BLaER1 (cell line): ENCODE measurements at regions not wholly inside any gene's neighbourhood (a gene's known extent, or its start where the extent isn't known, plus 50 kb on each side); places are given as distances from the start of the nearest gene placed in this dataset.
A peak's percentile ranks its signal among the peaks of the same experiment; 100 is the strongest.
"Not testable (repeated sequence)": the region's sequence is repeated elsewhere in the genome, so short reads cannot be mapped to it uniquely, and the experiment has no call there.

ENCODE experiments used
- H3K27ac ChIP-seq: shearing (Covaris generic); formaldehyde crosslinking; 2 replicates; pipeline ENCODE4 v1.8.1; 2022
- H3K27me3 ChIP-seq: shearing (Covaris generic); formaldehyde crosslinking; 2 replicates; pipeline ENCODE4 v1.8.1; 2022
- H3K36me3 ChIP-seq: shearing (Covaris generic); formaldehyde crosslinking; 2 replicates; pipeline ENCODE4 v1.8.1; 2022
- H3K4me1 ChIP-seq: shearing (Covaris generic); formaldehyde crosslinking; 2 replicates; pipeline ENCODE4 v1.8.1; 2022
- H3K4me2 ChIP-seq: shearing (Covaris generic); formaldehyde crosslinking; 2 replicates; pipeline ENCODE4 v1.8.1; 2022
- H3K4me3 ChIP-seq: shearing (Covaris generic); formaldehyde crosslinking; 2 replicates; pipeline ENCODE4 v1.8.1; 2022
- H3K9ac ChIP-seq: shearing (Covaris generic); formaldehyde crosslinking; 2 replicates; pipeline ENCODE4 v1.8.1; 2022
- H3K9me3 ChIP-seq: shearing (Covaris generic); formaldehyde crosslinking; 2 replicates; pipeline ENCODE4 v1.8.1; 2022
- H4K20me1 ChIP-seq: shearing (Covaris generic); formaldehyde crosslinking; 2 replicates; pipeline ENCODE4 v1.8.1; 2022
- Cebpa-rat ChIP-seq: shearing (Covaris generic); IDR thresholded peaks from 2 replicates; pipeline ENCODE4 v1.8.1; 2022

DNA sequence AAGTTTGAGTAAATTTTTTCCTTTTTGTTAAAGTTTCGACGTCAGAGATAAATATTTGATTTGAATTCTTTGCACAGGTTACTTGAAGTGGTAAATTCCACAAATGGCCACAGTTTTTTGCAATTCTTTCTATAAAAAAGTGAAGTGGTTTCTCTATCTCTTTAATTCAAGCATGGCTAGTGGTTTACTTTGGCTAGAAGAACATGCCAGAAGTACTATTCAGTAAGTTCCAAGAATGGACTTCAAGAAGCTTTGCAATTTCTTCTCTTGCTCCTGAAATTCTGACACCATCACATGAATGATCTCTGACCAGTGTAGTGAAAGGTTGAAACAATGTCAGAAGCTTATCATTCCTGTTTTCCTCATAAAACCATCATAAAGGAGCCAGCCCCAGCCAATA lies 55.7 kb upstream of the RNPC3 start:
- no peaks in the 10 kb centered on the region for H3K27me3 ChIP-seq
- no peaks in the 10 kb centered on the region for H3K9me3 ChIP-seq
- H3K9ac ChIP-seq = no peak overlapping the region
- H3K4me1 ChIP-seq = no peaks in the 10 kb centered on the region
- H3K27ac ChIP-seq = no peak overlapping the region
- no peak overlapping the region for H3K4me3 ChIP-seq
- H4K20me1 ChIP-seq = no peaks in the 10 kb centered on the region
- H3K4me2 ChIP-seq = no peak overlapping the region
- no peak for TF ChIP-seq Cebpa-rat
- H3K36me3 ChIP-seq = no peaks in the 10 kb centered on the region

DNA sequence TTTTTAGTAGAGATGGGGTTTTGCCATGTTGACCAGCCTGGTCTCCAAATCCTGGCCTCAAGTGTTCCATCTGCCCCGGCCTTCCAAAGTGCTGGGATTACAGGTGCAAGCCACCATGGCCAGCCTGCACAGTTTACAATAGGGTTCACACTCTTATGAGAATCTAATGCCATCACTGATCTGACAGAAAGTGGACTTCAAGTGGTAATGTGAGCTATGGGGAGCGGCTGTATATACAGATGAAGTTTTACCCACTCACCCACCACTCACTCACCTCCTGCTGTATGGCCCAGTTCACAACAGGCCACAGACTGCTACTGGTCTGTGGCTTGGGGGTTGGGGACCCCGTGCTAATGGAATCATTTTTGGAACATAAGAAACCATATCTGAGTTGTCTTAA lies 58.4 kb upstream of the RNPC3 start:
- H4K20me1 ChIP-seq = no peaks in the 10 kb centered on the region
- H3K4me1 ChIP-seq = no peaks in the 10 kb centered on the region
- no peaks in the 10 kb centered on the region for H3K27me3 ChIP-seq
- H3K36me3 ChIP-seq = no peaks in the 10 kb centered on the region
- H3K4me3 ChIP-seq = no peak overlapping the region
- H3K9me3 ChIP-seq = no peaks in the 10 kb centered on the region
- no peak for TF ChIP-seq Cebpa-rat
- H3K4me2 ChIP-seq = no peak overlapping the region
- no peak overlapping the region for H3K27ac ChIP-seq
- H3K9ac ChIP-seq = no peak overlapping the region

DNA sequence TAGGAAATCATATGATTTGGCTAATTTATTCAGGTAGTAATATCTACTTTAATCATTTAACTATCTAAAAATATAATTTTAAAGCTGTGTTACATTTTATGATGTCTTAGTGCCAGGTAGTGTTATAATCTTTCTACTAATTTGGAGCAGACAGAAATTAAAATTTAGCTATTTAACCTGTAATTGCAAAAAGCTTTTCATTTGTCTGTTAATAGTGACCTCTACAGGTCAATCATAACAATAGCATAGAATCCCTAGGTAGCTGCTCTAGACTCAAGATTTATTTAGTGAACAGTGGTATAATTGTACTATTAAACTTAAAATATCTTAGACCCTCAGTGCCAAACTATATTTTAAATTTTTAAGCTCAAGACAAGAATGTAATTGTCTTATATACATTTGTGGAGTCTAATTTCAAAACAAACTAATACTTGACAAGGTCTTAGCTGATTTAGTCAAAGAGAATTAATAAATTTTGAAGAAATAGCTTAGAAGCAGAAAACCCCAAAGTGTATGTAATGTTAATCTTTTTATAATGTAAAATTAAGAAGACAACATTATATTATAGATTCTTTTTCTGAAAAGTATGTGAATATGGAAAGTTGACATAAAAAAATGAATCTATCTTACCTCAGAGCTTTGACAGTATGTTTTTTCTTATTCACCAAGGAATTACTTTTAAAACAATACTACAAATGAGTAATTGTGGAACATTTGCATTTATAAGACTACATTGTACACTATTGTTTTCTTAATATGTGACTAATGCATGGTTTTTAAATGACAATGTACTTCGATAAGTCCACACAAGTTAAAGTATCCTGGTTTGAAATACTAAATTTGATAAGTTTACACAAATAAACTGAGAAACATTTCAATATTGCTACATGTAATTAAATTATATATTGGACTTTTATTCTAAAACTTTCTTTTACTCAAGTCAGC lies 64.1 kb upstream of the RNPC3 start:
- H3K27me3 ChIP-seq = no peaks in the 10 kb centered on the region
- H3K27ac ChIP-seq = no peak overlapping the region

DNA sequence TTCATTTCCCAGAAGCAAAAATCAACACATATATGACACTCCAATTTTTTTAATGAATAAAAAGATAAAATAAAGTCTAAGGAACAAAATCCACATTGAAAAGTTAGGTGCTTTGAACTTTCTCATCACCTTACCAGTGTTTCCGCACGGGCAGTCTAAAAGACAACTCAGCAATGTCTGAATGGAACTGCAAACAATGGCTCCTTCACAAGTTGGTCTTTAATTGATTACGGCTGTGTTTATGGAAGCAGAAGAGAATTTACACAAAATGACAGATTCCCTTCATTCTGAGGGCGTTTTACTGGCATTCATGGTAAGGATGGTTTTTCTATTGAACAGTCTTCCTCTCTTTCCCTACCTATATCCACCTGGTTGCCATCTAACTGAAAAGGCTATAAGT lies 65.0 kb upstream of the RNPC3 start:
- Histone ChIP-seq H4K20me1 (no peaks in the 10 kb centered on the region), H3K4me2 (no peak overlapping the region), H3K27me3 (no peaks in the 10 kb centered on the region), H3K36me3 (no peaks in the 10 kb centered on the region), H3K9me3 (no peaks in the 10 kb centered on the region), H3K4me1 (no peaks in the 10 kb centered on the region), H3K9ac (no peak overlapping the region), H3K27ac (no peak overlapping the region), H3K4me3 (no peak overlapping the region)
- no peak for TF ChIP-seq Cebpa-rat

More for the DNA sequence above, 64.1 kb upstream of the RNPC3 start:
- TF ChIP-seq Cebpa-rat = no peak
- Histone ChIP-seq H3K36me3 (no peaks in the 10 kb centered on the region), H3K4me3 (no peak overlapping the region), H3K9ac (no peak overlapping the region), H3K9me3 (no peaks in the 10 kb centered on the region), H4K20me1 (no peaks in the 10 kb centered on the region), H3K4me2 (no peak overlapping the region), H3K4me1 (no peaks in the 10 kb centered on the region)

DNA sequence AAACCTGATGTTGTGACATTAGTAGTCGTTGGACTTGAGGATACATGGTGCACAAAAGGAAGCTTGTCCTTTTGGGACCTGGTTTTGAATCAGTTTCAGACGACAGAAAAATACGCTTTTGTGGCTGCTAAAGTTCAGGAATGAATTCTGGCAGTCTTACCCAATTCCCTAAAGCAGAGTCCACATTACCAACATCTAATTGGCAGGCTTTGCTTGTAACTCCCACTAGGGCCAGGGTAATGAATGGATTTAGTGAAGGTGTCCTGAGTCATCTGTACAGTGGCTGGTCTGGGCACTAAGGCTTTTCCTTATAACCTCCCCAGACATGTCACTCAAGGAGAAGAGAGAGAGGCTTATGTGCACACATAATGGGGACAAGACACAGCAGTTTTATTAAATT lies 66.2 kb upstream of the RNPC3 start:
- no peak overlapping the region for H3K27ac ChIP-seq
- no peaks in the 10 kb centered on the region for H3K36me3 ChIP-seq
- H3K4me2 ChIP-seq = no peak overlapping the region
- no peaks in the 10 kb centered on the region for H3K9me3 ChIP-seq
- no peak for TF ChIP-seq Cebpa-rat
- H3K4me3 ChIP-seq = no peak overlapping the region
- no peaks in the 10 kb centered on the region for H4K20me1 ChIP-seq
- no peaks in the 10 kb centered on the region for H3K27me3 ChIP-seq
- H3K4me1 ChIP-seq = no peaks in the 10 kb centered on the region
- H3K9ac ChIP-seq = no peak overlapping the region

DNA sequence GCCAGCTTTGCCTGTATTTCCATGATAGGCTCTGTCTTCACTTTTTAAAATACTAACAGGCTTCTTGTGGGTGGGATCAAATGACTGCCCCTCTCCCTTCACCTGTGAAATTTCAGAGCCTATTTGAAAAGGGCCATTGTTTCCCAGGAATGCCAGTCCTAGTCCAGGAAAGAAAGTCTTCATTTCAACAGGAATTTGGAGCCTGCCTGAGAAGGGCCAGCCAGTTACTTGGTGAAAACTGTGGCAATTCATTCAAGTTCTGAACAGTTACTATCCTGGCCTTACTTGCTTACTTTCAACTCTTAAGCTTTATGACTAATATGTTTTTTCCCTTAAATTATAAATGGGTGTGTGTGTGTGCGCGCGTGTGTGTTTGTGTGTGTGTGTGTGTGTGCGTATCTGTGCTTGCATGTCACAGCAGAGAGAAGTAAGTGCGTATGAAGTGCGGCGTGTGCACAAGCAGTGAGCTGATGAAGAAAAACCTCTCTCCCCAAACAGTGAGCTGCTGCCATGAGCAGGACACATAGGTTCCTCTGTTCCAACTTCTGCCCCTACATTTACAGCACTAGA lies 67.5 kb upstream of the RNPC3 start:
- Histone ChIP-seq H3K9ac (no peak overlapping the region), H3K27me3 (no peaks in the 10 kb centered on the region), H3K27ac (no peak overlapping the region), H3K4me3 (no peak overlapping the region), H3K4me2 (no peak overlapping the region), H3K36me3 (no peaks in the 10 kb centered on the region), H3K4me1 (no peaks in the 10 kb centered on the region), H4K20me1 (no peaks in the 10 kb centered on the region), H3K9me3 (no peaks in the 10 kb centered on the region)
- no peak for TF ChIP-seq Cebpa-rat

DNA sequence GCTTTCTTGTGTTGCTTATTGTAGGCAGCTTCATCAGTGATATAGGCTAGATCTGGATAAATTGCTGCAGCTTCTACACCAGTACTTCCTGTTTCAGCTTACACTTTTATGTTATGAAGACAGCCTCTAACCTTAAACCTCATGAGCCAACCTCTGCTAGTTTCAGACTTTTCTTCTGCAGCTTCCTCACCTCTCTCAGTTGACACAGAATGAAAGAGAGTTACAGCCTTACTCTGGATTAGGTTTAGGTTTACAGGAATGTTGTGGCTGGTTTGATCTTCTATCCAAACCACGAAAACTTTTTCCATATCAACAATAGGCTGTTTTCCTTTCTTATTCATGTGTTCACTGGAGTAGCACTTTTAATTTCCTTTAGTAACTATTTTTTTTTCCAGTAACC lies 76.9 kb upstream of the RNPC3 start:
- Histone ChIP-seq H3K4me2 (peak overlapping the region; percentile 18; the same call in 1 of the 2 replicates), H3K27me3 (no peaks in the 10 kb centered on the region), H3K27ac (no peak overlapping the region), H3K9me3 (no peaks in the 10 kb centered on the region), H3K36me3 (no peaks in the 10 kb centered on the region), H3K4me1 (peaks cover 10% of the 10 kb centered on the region), H3K4me3 (no peak overlapping the region), H3K9ac (no peak overlapping the region), H4K20me1 (no peaks in the 10 kb centered on the region)
- no peak for TF ChIP-seq Cebpa-rat

DNA sequence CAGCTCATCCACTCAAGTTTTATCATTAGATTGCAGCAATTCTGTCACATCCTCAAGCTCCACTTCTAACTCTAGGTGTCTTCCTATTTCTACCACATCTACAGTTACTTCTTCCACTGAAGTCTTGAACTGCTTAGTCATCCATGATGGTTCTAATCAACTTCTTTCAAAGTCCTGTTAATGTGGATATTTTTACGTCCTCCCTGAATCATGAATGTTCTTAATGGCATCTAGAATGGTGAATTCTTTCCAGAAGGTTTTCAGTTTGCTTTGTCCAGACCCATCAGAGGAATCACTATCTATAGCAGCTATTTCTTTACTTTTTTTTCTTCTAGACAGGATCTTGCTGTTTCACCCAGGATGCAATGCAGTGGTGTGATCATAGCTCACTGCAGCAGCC lies 78.0 kb upstream of the RNPC3 start:
- no peak overlapping the region for H3K4me2 ChIP-seq
- no peaks in the 10 kb centered on the region for H4K20me1 ChIP-seq
- H3K9me3 ChIP-seq = no peaks in the 10 kb centered on the region
- peaks cover 10% of the 10 kb centered on the region for H3K4me1 ChIP-seq
- H3K27me3 ChIP-seq = no peaks in the 10 kb centered on the region
- no peak overlapping the region for H3K27ac ChIP-seq
- H3K36me3 ChIP-seq = no peaks in the 10 kb centered on the region
- no peak overlapping the region for H3K9ac ChIP-seq
- H3K4me3 ChIP-seq = no peak overlapping the region
- TF ChIP-seq Cebpa-rat = no peak

DNA sequence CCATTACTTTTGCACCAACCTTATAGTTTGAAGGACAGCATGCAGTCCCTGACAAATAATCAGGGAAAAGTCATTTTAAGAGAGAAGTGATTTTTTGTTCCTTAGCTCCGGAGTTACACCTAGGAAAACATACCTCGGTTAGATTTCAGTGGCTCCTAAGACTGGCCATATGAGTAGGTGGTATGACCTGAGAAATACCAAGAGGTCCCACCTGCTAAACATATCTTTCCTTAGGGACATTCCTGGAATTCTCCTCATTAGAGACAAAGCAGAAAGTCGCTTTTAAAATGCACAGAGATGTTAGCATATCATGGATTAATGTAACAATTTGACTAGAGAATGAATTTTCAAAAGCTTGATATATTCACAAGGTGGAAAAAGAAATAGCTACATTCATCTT lies 84.2 kb upstream of the RNPC3 start:
- TF ChIP-seq Cebpa-rat = no peak
- Histone ChIP-seq H3K27me3 (no peaks in the 10 kb centered on the region), H4K20me1 (no peaks in the 10 kb centered on the region), H3K4me1 (no peaks in the 10 kb centered on the region), H3K4me3 (no peak overlapping the region), H3K36me3 (no peaks in the 10 kb centered on the region), H3K9me3 (no peaks in the 10 kb centered on the region), H3K27ac (no peak overlapping the region), H3K9ac (no peak overlapping the region), H3K4me2 (no peak overlapping the region)

DNA sequence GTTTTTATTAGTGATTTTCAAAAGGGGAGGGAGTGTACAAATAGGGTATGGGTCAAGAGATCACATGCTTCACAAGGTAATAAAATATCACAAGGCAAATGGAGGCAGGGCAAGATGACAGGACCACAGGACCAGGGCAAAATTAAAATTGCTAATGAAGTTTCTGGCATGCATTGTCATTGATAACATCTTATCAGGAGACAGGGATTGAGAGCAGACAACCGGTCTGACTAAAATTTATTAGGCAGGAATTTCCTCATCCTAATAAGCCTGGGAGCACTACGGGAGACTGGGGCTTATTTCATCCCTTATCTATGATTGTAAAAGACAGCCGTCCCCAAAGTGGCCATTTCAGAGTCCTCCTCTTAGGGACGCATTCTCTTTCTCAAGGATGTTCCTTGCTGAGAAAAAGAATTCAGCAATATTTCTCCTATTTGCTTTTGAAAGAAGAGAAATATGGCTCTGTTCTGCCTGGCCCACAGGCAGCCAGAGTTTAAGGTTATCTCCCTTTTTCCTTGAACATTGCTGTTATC lies 88.9 kb upstream of the RNPC3 start:
- H3K4me3 ChIP-seq, H3K27ac ChIP-seq, H3K9ac ChIP-seq, H3K36me3 ChIP-seq, H4K20me1 ChIP-seq, H3K4me1 ChIP-seq, H3K27me3 ChIP-seq, H3K4me2 ChIP-seq, H3K9me3 ChIP-seq: not testable (repeated sequence)
